CD4-positive, alpha-beta T cell (primary cell): ENCODE measurements at regions not wholly inside any gene's neighbourhood (a gene's known extent, or its start where the extent isn't known, plus 50 kb on each side); places are given as distances from the start of the nearest gene placed in this dataset.

ENCODE experiments used
- ATAC-seq: fragments of 200-7000 bp; cut with Tn5 transposase; one replicate; pipeline ENCODE4 v1.10.0; 2022; ENCODE audit warnings: mild to moderate bottlenecking; ENCODE audit not compliant: poor library complexity
- CTCF ChIA-PET: fragments of 350-600 bp; sonication (Branson Sonifier 250); formaldehyde crosslinking; loops from one replicate; lab custom pipeline; 2021; ENCODE audit warnings: antibody characterized with exemption, inconsistent platforms; lab: Charles Lee
- POLR2A ChIA-PET: fragments of 350-600 bp; sonication (Branson Sonifier 250); formaldehyde crosslinking; loops from one replicate; lab custom pipeline; 2021; ENCODE audit warnings: antibody characterized with exemption, inconsistent platforms; lab: Charles Lee
- DNase-seq, 14 experiments: peaks; one replicate each; pipeline ENCODE4 v3.0.0-alpha.2; 2013 to 2020; ENCODE audit warnings: mixed read lengths in 2 of 14
- H3K27ac ChIP-seq, 2 donors: one replicate each; pipeline versions ENCODE4 v1.5.1 to v1.7.0; 2013; ENCODE audit warnings: low read length in 2 of 2, low read depth in 1 of 2, mild to moderate bottlenecking in 1 of 2
- H3K27me3 ChIP-seq, 2 experiments: 1 replicate in 1 of 2; 2 replicates in 1 of 2; pipeline versions ENCODE4 v1.6.1 to v1.7.0; 2013; ENCODE audit warnings: low read length in 2 of 2, control low read depth in 1 of 2, mild to moderate bottlenecking in 1 of 2, moderate library complexity in 1 of 2; ENCODE audit not compliant: insufficient read depth in 2 of 2, control insufficient read depth in 1 of 2
- H3K36me3 ChIP-seq: one replicate; pipeline ENCODE4 v1.6.1; 2013; ENCODE audit warnings: low read length, control low read depth; ENCODE audit not compliant: insufficient read depth
- H3K4me1 ChIP-seq: one replicate; pipeline ENCODE4 v1.6.1; 2013; ENCODE audit warnings: low read length, control low read depth; ENCODE audit not compliant: insufficient read depth
- H3K4me3 ChIP-seq: one replicate; pipeline ENCODE4 v1.5.1; 2013; ENCODE audit warnings: mild to moderate bottlenecking, low read length, moderate library complexity
- H3K9me3 ChIP-seq, 2 experiments: 1 replicate in 1 of 2; 2 replicates in 1 of 2; pipeline versions ENCODE4 v1.6.1 to v1.7.0; 2013; ENCODE audit warnings: low read length in 2 of 2, mild to moderate bottlenecking in 2 of 2, control low read depth in 1 of 2, moderate library complexity in 1 of 2; ENCODE audit not compliant: control insufficient read depth in 1 of 2, insufficient read depth in 1 of 2
- H3K27ac Mint-ChIP-seq: one replicate; pipeline ENCODE4 v1.8.0; 2020; ENCODE audit warnings: mixed read lengths
- H3K27me3 Mint-ChIP-seq: one replicate; pipeline ENCODE4 v1.8.0; 2021; ENCODE audit warnings: mixed read lengths
- H3K36me3 Mint-ChIP-seq: one replicate; pipeline ENCODE4 v1.8.0; 2021; ENCODE audit warnings: low read depth, mixed read lengths
- H3K4me1 Mint-ChIP-seq: one replicate; pipeline ENCODE4 v1.8.0; 2021; ENCODE audit warnings: low read depth, mixed read lengths
- H3K4me3 Mint-ChIP-seq: one replicate; pipeline ENCODE4 v1.8.0; 2020; ENCODE audit warnings: mild to moderate bottlenecking, mixed read lengths
- H3K9me3 Mint-ChIP-seq: one replicate; pipeline ENCODE4 v1.8.0; 2020; ENCODE audit warnings: mixed read lengths
- intact Hi-C, 2 experiments: fragments of 100-400 bp; cut with DNase I in 1 of 2; cut with micrococcal nuclease in 1 of 2; formaldehyde crosslinking; loops; one replicate each; pipeline versions ENCODE4 v1.15.1 to v1.9.0; 2023 to 2025; cut with DNase I, micrococcal nuclease
- TF ChIP-seq, protein P1 (sequence below): fragments of 200-600 bp; IDR thresholded peaks from one replicate; pipeline ENCODE4 v1.8.0; 2022; ENCODE audit warnings: antibody characterized with exemption, mild to moderate bottlenecking

GRCh38 chr2:114066186-114066747, 176.4 kb downstream of the ACTR3 start:
- Histone ChIP-seq H3K27me3 (peaks cover 8 to 20% of the 10 kb centered on the region in 2 experiments), H3K36me3 (no peaks in the 10 kb centered on the region), H3K9me3 (no peaks in the 10 kb centered on the region), H3K4me3 (no peak overlapping the region), H3K27ac (no peak overlapping the region), H3K4me1 (no peaks in the 10 kb centered on the region)
- intact Hi-C loops = no loop called here
- Mint-ChIP-seq H3K36me3 (no peaks in the 10 kb centered on the region), H3K4me1 (no peaks in the 10 kb centered on the region), H3K27me3 (peaks cover 37% of the 10 kb centered on the region), H3K9me3 (no peaks in the 10 kb centered on the region), H3K27ac (no peak overlapping the region), H3K4me3 (no peak overlapping the region)
- POLR2A ChIA-PET = no interaction called here
- DNase-seq (no peak), ATAC-seq (no peak)
- CTCF ChIA-PET = no interaction called here
- TF ChIP-seq, protein P1, sequence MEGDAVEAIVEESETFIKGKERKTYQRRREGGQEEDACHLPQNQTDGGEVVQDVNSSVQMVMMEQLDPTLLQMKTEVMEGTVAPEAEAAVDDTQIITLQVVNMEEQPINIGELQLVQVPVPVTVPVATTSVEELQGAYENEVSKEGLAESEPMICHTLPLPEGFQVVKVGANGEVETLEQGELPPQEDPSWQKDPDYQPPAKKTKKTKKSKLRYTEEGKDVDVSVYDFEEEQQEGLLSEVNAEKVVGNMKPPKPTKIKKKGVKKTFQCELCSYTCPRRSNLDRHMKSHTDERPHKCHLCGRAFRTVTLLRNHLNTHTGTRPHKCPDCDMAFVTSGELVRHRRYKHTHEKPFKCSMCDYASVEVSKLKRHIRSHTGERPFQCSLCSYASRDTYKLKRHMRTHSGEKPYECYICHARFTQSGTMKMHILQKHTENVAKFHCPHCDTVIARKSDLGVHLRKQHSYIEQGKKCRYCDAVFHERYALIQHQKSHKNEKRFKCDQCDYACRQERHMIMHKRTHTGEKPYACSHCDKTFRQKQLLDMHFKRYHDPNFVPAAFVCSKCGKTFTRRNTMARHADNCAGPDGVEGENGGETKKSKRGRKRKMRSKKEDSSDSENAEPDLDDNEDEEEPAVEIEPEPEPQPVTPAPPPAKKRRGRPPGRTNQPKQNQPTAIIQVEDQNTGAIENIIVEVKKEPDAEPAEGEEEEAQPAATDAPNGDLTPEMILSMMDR = no peak

- Histone ChIP-seq H3K4me1 (no peaks in the 10 kb centered on the region), H3K9me3 (no peaks in the 10 kb centered on the region), H3K36me3 (no peaks in the 10 kb centered on the region), H3K4me3 (no peak overlapping the region), H3K27ac (no peak overlapping the region), H3K27me3 (peaks cover 7 to 20% of the 10 kb centered on the region in 2 experiments)
- Mint-ChIP-seq H3K36me3 (no peaks in the 10 kb centered on the region), H3K27ac (no peak overlapping the region), H3K4me3 (no peak overlapping the region), H3K9me3 (no peaks in the 10 kb centered on the region), H3K27me3 (peaks cover 41% of the 10 kb centered on the region), H3K4me1 (no peaks in the 10 kb centered on the region)
- DNase-seq (no peak), ATAC-seq (no peak)
- ChIA-PET CTCF (no interaction called here), POLR2A (no interaction called here)
- intact Hi-C loops = no loop called here
- TF ChIP-seq, protein P1 = no peak
Observed at GRCh38 chr2:114068438-114068837, 178.5 kb downstream of the ACTR3 start.

GRCh38 chr2:114076961-114077360, 187.1 kb downstream of the ACTR3 start:
- Histone ChIP-seq H3K36me3 (no peaks in the 10 kb centered on the region), H3K9me3 (no peaks in the 10 kb centered on the region), H3K4me3 (no peak overlapping the region), H3K4me1 (no peaks in the 10 kb centered on the region), H3K27ac (no peak overlapping the region), H3K27me3 (peaks cover 1 to 17% of the 10 kb centered on the region in 2 experiments)
- no peaks in the 10 kb centered on the region for H3K36me3 Mint-ChIP-seq
- CTCF ChIA-PET = no interaction called here
- ATAC-seq (no peak), DNase-seq (no peak)
- POLR2A ChIA-PET = no interaction called here
- H3K4me3 Mint-ChIP-seq = no peak overlapping the region
- H3K4me1 Mint-ChIP-seq = no peaks in the 10 kb centered on the region
- peaks cover 43% of the 10 kb centered on the region for H3K27me3 Mint-ChIP-seq
- no peaks in the 10 kb centered on the region for H3K9me3 Mint-ChIP-seq
- H3K27ac Mint-ChIP-seq = no peak overlapping the region
- intact Hi-C loops = no loop called here
- TF ChIP-seq, protein P1 = no peak
